ENCODE measurements at regions not wholly inside any gene's neighbourhood (a gene's known extent, or its start where the extent isn't known, plus 50 kb on each side); places are given as distances from the start of the nearest gene placed in this dataset.

GRCh38 chr4:63563288-63564014 is 845.8 kb downstream of the TECRL start:
- TF ChIP-seq, protein P1, sequence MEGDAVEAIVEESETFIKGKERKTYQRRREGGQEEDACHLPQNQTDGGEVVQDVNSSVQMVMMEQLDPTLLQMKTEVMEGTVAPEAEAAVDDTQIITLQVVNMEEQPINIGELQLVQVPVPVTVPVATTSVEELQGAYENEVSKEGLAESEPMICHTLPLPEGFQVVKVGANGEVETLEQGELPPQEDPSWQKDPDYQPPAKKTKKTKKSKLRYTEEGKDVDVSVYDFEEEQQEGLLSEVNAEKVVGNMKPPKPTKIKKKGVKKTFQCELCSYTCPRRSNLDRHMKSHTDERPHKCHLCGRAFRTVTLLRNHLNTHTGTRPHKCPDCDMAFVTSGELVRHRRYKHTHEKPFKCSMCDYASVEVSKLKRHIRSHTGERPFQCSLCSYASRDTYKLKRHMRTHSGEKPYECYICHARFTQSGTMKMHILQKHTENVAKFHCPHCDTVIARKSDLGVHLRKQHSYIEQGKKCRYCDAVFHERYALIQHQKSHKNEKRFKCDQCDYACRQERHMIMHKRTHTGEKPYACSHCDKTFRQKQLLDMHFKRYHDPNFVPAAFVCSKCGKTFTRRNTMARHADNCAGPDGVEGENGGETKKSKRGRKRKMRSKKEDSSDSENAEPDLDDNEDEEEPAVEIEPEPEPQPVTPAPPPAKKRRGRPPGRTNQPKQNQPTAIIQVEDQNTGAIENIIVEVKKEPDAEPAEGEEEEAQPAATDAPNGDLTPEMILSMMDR (IDR thresholded peaks at IDR 0.05), result no peak
- TF ChIP-seq POLR2AphosphoS5 (IDR thresholded peaks at IDR 0.05), result no peak
